ENCODE measurements at regions not wholly inside any gene's neighbourhood (a gene's known extent, or its start where the extent isn't known, plus 50 kb on each side); places are given as distances from the start of the nearest gene placed in this dataset.

DNA sequence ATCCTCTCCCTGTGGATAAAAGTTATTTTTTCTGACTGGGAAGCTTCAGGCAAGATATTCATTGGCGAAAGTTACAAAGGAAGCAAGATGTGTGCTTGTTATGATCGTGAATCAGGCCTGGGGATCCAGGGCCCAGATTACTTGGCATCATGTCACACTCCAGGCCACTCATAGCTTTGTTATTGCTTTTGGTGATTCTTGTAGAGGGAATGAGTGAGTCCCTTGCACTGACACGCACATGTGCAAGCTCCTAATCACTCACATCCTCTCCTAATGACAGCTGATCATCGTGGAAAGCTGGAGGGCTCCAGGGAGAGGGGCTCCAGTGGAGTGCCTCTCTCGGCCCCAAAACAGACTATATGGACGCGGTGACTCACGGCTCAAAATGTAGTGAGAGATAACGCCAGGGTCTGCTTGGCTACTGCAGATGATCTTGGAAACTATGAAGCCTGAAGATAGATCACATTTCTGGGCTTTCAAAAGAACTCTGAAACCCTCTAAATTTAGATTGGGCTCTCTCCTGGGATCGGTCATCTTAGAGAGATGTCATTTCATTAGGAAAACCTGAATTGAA is 481.1 kb upstream of the USP24 start:
- Histone ChIP-seq H3K4me1 (ENCODE audit: insufficient read depth, low read length, severe bottlenecking) (no peaks in the 10 kb centered on the region), H3K27ac (ENCODE audit: low read depth, low read length, poor library complexity, severe bottlenecking) (no peak overlapping the region), H3K4me3 (ENCODE audit: low read depth, low read length, poor library complexity, severe bottlenecking) (no peak overlapping the region), H4K20me1 (ENCODE audit: insufficient read depth, low read length) (no peaks in the 10 kb centered on the region), H3K9me3 (ENCODE audit: low read length) (no peaks in the 10 kb centered on the region), H3K9ac (ENCODE audit: low read length) (no peak overlapping the region), H3K79me2 (ENCODE audit: insufficient read depth, low read length) (no peaks in the 10 kb centered on the region), H2AFZ (ENCODE audit: low read length) (no peak overlapping the region), H3F3A (ENCODE audit: insufficient read depth, low read length) (no peaks in the 10 kb centered on the region), H3K27me3 (ENCODE audit: insufficient read depth, low read length) (no peaks in the 10 kb centered on the region), H3K4me2 (ENCODE audit: low read length) (no peak overlapping the region), H3K36me3 (ENCODE audit: insufficient read depth, low read length) (no peaks in the 10 kb centered on the region), H3K9me2 (ENCODE audit: low read depth, low read length) (no peaks in the 10 kb centered on the region)
- TF ChIP-seq, protein P1, sequence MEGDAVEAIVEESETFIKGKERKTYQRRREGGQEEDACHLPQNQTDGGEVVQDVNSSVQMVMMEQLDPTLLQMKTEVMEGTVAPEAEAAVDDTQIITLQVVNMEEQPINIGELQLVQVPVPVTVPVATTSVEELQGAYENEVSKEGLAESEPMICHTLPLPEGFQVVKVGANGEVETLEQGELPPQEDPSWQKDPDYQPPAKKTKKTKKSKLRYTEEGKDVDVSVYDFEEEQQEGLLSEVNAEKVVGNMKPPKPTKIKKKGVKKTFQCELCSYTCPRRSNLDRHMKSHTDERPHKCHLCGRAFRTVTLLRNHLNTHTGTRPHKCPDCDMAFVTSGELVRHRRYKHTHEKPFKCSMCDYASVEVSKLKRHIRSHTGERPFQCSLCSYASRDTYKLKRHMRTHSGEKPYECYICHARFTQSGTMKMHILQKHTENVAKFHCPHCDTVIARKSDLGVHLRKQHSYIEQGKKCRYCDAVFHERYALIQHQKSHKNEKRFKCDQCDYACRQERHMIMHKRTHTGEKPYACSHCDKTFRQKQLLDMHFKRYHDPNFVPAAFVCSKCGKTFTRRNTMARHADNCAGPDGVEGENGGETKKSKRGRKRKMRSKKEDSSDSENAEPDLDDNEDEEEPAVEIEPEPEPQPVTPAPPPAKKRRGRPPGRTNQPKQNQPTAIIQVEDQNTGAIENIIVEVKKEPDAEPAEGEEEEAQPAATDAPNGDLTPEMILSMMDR (IDR thresholded peaks at IDR 0.05; ENCODE audit: low read length): no peak
- TF ChIP-seq EZH2 (IDR thresholded peaks at IDR 0.05; ENCODE audit: borderline replicate concordance, low read length): no peak

DNA sequence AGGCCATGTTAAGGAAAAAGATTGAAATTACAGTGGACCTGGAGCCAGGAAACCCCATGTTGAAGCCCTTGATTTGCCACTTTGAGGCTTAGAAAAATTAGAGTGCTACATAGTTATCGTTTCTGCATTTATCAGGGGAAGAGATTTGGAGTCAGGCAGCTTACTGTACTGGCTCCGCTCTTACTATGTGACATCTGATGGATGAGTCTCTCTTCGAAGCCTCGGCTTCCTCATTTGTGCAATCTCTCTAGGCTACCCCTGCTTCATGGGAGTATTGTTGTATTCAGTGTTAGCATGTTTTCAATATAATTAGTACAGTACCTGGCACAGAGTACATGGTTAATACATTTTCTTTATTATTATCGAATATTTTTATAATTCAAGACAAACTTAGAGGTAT is 480.4 kb upstream of the USP24 start:
- no peaks in the 10 kb centered on the region for H3K9me2 ChIP-seq (ENCODE audit: low read depth, low read length)
- no peaks in the 10 kb centered on the region for H3K79me2 ChIP-seq (ENCODE audit: insufficient read depth, low read length)
- H3K4me2 ChIP-seq (ENCODE audit: low read length): no peak overlapping the region
- no peaks in the 10 kb centered on the region for H3K4me1 ChIP-seq (ENCODE audit: insufficient read depth, low read length, severe bottlenecking)
- H3K4me3 ChIP-seq (ENCODE audit: low read depth, low read length, poor library complexity, severe bottlenecking): no peak overlapping the region
- TF ChIP-seq EZH2 (IDR thresholded peaks at IDR 0.05; ENCODE audit: borderline replicate concordance, low read length): no peak
- no peak overlapping the region for H3K9ac ChIP-seq (ENCODE audit: low read length)
- H4K20me1 ChIP-seq (ENCODE audit: insufficient read depth, low read length): no peaks in the 10 kb centered on the region
- no peaks in the 10 kb centered on the region for H3F3A ChIP-seq (ENCODE audit: insufficient read depth, low read length)
- H3K36me3 ChIP-seq (ENCODE audit: insufficient read depth, low read length): no peaks in the 10 kb centered on the region
- H3K27ac ChIP-seq (ENCODE audit: low read depth, low read length, poor library complexity, severe bottlenecking): no peak overlapping the region
- no peaks in the 10 kb centered on the region for H3K9me3 ChIP-seq (ENCODE audit: low read length)
- H2AFZ ChIP-seq (ENCODE audit: low read length): no peak overlapping the region
- H3K27me3 ChIP-seq (ENCODE audit: insufficient read depth, low read length): no peaks in the 10 kb centered on the region

DNA sequence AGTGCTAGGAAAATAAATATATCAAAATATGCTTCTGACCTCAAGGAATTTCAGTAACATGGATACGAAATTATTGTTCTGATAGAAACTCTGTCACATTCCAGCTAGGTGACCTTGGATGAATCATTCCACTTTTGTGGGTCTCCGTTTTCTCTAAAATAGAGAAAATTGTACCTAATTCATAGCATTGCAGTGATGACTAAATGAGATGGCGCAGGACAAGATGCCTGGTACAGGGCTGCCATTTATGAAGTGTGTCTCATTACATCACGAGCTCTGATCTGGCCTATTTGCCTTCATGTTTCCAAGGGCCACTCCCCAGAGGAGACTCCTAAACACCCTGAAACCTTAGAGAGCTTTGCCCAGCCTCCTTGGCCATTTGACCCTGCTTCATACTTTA is 480.0 kb upstream of the USP24 start:
- H3K27ac ChIP-seq (ENCODE audit: low read depth, low read length, poor library complexity, severe bottlenecking): no peak overlapping the region

DNA sequence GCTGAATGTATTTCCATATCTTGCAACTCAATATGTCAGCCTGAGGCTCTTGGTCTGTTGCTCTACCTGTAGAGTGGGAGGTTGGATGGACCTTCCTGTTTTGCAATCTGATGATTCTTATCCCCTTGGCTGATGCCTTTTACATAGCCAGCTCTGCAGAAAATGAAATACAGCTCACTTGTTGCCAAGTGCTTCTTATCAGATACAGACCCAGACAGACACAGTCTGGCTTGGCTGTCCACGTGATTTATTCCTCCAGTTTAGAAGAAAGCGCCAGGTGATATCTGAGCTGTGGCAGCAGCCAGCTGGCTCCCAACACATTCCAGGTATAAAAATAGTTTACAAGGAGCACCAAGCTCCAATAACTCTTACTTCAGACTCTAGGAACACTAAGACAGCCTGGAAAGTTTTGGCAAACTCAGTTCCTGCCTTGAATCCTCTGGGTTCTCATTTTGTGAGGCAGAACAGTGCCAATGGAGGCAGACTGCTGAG is 479.2 kb upstream of the USP24 start:
- Histone ChIP-seq H2AFZ (ENCODE audit: low read length) (no peak overlapping the region), H3K79me2 (ENCODE audit: insufficient read depth, low read length) (no peaks in the 10 kb centered on the region), H3F3A (ENCODE audit: insufficient read depth, low read length) (no peaks in the 10 kb centered on the region), H3K36me3 (ENCODE audit: insufficient read depth, low read length) (no peaks in the 10 kb centered on the region), H3K9me2 (ENCODE audit: low read depth, low read length) (no peaks in the 10 kb centered on the region), H3K27ac (ENCODE audit: low read depth, low read length, poor library complexity, severe bottlenecking) (no peak overlapping the region), H3K9me3 (ENCODE audit: low read length) (no peaks in the 10 kb centered on the region), H3K9ac (ENCODE audit: low read length) (no peak overlapping the region), H4K20me1 (ENCODE audit: insufficient read depth, low read length) (no peaks in the 10 kb centered on the region), H3K27me3 (ENCODE audit: insufficient read depth, low read length) (no peaks in the 10 kb centered on the region), H3K4me3 (ENCODE audit: low read depth, low read length, poor library complexity, severe bottlenecking) (no peak overlapping the region), H3K4me2 (ENCODE audit: low read length) (no peak overlapping the region), H3K4me1 (ENCODE audit: insufficient read depth, low read length, severe bottlenecking) (no peaks in the 10 kb centered on the region)
- TF ChIP-seq EZH2 (IDR thresholded peaks at IDR 0.05; ENCODE audit: borderline replicate concordance, low read length): no peak
- TF ChIP-seq, protein P1 (IDR thresholded peaks at IDR 0.05; ENCODE audit: low read length): no peak

More for the DNA sequence above, 480.0 kb upstream of the USP24 start:
- Histone ChIP-seq H3K27me3 (ENCODE audit: insufficient read depth, low read length) (no peaks in the 10 kb centered on the region), H3K4me2 (ENCODE audit: low read length) (no peak overlapping the region), H3K4me1 (ENCODE audit: insufficient read depth, low read length, severe bottlenecking) (no peaks in the 10 kb centered on the region), H3K4me3 (ENCODE audit: low read depth, low read length, poor library complexity, severe bottlenecking) (no peak overlapping the region), H3K9ac (ENCODE audit: low read length) (no peak overlapping the region), H3F3A (ENCODE audit: insufficient read depth, low read length) (no peaks in the 10 kb centered on the region), H3K79me2 (ENCODE audit: insufficient read depth, low read length) (no peaks in the 10 kb centered on the region), H3K36me3 (ENCODE audit: insufficient read depth, low read length) (no peaks in the 10 kb centered on the region), H3K9me3 (ENCODE audit: low read length) (no peaks in the 10 kb centered on the region), H4K20me1 (ENCODE audit: insufficient read depth, low read length) (no peaks in the 10 kb centered on the region), H3K9me2 (ENCODE audit: low read depth, low read length) (no peaks in the 10 kb centered on the region), H2AFZ (ENCODE audit: low read length) (no peak overlapping the region)
- no peak for TF ChIP-seq EZH2 (IDR thresholded peaks at IDR 0.05; ENCODE audit: borderline replicate concordance, low read length)
